ENCODE measurements at regions not wholly inside any gene's neighbourhood (a gene's known extent, or its start where the extent isn't known, plus 50 kb on each side); places are given as distances from the start of the nearest gene placed in this dataset.
A peak's percentile ranks its signal among the peaks of the same experiment; 100 is the strongest.

DNA sequence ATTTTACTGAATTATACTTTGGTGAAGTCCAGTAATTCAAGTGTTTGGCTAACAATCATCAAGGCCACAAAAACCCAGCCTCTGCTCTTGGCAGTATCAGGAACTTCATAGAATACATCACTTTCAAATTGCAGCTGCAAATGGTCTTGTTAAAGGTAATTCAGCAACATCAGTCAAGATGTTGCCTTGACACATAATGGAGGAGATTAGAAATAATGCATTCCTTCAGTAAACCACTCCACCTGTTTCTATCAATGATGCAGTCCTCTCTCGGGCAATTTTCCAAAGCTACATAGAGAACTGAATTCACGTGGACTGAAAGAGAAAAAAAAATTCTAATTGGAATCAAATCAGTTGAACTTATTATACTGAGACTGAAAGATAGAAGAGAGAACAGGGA, 279.3 kb downstream of the VGLL3 start:
- DNase-seq, result no peak

DNA sequence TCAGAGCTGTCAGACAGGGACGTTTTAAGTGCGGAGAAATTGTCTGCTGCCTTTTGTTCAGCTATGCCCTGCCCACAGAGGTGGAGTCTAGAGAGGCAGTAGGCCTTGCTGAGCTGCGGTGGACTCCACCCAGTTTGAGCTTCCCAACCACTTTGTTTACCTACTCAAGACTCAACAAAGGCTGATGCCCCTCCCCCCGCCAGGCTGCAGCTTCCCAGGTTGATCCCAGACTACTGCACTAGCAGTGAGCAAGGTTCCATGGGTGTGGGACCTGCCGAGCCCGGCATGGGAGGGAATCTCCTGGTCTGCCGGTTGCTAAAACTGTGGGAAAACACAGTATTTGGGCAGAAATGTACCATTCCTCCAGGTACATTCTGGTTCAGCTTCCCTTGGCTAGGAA, 282.1 kb downstream of the VGLL3 start:
- no peak for DNase-seq

DNA sequence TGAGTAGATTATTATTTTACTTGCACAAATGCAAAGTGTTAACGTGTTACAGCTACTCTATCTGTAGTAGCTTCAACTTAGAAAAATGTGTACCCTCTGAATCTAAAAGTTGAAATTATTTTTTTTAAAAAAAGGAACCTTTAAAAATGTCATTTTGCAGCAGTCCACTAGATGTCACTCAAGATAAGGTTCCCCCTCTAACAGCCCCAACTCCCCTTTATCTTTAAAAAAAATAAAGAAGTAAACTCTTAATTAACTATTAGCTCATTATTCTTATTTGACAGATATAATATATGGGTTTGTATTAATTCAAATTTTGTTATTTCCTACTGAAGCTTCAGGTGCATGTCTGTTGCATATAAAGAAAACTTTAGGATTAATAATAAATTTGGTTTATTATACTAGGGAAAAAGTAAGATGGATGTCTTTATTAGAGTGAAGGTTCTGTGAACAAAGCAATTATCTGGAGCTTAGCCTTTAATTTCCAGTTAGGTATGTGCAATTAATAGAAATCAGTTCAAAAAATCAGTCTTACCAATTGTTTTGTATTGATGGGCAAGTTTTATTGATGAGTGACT, 288.5 kb downstream of the VGLL3 start:
- DNase-seq, result peak; percentile 9

DNA sequence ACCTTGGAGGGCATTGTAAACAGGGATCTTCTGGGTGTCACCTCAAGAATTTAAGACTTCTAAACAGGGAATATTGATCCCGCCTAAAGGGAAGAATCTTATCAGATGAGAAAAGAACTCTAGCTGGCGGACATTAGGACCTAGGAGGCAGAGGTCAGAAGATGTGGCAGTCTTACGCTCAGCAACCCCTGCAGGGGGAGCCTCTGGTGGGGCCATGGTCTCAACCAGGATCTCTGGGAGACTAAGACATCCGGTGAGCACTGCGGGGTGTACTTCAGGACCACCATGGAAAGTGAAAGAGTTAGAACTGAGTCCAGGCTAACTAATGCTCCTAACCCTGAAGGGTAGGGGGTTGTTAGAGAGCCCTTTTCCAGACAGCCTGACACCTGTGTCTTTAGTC, 295.2 kb downstream of the VGLL3 start:
- DNase-seq, result peak; percentile 62

GRCh38 chr3:86673991-86674390, 317.0 kb downstream of the VGLL3 start:
- DNase-seq, result no peak

DNA sequence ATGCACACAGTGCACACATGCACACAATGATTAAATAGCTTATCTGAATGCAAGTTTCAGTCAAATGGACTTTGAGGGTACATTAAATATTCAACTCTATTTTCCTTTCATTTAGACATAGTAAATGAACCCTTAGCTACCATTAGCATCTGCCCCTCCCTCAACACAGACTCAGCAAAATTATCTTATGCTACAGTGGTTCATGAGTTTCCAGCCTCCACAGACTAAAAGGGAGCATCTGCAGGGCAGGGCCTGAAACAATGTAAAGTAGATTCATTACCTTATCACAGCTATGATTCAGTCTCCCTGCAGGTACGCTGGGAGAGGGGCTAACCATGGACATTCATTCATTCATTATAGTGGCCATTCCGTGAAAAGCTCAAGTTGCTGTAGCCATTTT, 329.1 kb downstream of the VGLL3 start:
- no peak for DNase-seq

DNA sequence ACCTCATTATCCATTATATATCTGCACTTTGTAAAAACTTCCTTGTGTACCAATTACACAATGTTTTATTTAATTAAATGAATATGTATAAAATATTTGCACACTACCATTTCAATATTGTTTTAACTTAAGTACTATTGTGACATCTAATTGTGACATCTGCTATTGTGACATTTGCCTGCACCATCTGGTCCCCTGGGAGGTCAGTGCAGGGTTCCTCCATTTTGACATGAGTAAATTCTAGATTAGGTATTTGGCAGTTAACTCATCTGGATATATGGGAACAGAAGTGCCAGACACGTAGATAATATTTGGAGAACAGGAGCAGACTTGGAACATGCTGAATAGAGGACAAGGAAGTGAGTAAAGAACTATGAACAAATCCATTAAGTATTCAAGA, 332.1 kb downstream of the VGLL3 start:
- DNase-seq, result no peak

DNA sequence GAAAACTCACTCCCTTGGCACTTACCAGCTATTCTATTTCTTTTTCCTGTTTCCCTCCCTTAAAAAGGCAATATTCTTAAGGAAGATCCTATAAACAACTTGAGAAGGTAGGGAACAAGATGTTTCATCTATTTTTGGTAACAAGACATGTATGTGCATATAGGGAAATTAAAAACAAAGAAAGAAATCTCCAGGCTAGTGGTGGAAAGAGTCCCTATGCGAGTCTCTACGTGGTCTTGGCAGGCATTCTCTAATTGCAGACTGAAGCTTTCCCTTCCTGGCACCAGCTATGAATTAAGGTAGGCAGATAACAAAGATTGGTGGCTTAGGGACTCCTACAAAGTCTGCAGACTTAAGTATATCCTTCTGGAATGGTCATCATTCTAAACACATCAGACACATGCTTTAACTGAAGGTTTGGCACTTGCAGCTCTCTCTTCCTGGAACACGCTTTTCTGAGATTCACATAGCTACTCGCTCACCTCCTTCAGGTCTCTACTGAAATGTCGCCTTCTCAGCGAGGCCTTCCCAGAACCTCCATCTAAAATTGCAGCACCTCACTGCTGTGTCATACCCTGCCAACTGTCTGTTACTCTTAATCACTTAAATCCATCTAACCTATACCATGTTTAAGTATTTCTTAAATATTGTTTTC, 336.0 kb downstream of the VGLL3 start:
- DNase-seq, result no peak

GRCh38 chr3:86653661-86654205, 337.2 kb downstream of the VGLL3 start:
- DNase-seq, result no peak

GRCh38 chr3:86648087-86648486, 342.9 kb downstream of the VGLL3 start:
- no peak for DNase-seq

GRCh38 chr3:86645756-86646155, 345.2 kb downstream of the VGLL3 start:
- no peak for DNase-seq

GRCh38 chr3:86634361-86634760, 356.6 kb downstream of the VGLL3 start:
- no peak for DNase-seq

DNA sequence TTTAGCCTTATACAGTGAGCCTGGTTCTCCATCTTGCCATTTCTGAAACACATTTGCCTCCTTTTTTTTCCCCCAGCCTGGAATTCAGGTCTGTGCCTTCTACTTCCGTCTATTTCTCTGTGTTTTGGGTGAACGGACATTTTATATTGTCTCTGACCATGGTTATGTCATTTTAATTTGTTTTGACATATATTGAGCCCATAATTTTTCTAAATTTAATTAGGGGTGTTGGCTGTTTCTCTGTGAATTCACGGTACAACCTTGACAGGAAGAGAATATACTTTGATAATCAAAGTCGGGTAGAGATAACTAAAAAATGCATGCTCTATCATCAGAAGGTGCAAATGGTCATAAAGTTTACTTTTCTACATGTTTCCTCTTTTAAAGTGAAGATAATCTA, 361.4 kb downstream of the VGLL3 start:
- no peak for DNase-seq

GRCh38 chr3:86624192-86624591, 366.8 kb downstream of the VGLL3 start:
- DNase-seq, result no peak

DNA sequence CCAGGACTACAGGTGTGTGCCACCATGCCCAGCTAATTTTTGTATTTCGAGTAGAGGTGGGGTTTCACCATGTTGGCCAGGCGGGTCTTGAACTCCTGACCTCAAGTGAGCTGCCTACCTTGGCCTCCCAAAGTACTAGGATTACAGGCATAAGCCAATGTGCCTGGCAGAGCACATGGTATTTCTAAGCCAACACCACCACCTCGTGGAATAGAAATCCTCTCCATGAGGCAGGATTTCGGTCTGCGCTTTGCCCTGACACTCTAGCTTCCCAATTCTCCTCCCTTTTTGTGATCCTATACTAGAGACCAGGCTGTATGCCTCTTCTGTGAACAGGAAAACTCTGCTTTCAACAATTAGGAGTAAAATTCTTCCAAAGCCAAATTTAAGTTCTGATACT, 372.2 kb downstream of the VGLL3 start:
- DNase-seq, result no peak

DNA sequence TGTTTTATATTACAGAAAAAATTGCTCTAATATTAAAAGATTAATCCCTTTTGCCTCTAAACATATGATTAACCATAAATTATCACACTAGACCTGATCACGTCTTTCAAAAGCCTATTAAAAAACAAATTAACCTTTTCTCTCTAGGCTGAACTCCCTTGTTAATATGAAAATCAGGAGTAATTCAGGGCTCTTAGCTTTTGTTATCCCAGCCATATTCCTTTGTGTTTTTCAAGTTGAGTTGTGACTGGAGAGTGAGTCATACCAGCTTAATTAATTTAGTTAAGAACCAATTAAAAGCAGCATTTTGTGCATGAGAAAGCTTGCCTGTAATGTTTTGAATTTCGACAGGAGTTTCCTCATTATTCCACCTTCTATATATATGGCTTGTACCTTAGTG, 385.8 kb downstream of the VGLL3 start:
- DNase-seq, result no peak

GRCh38 chr3:86595696-86596095, 395.3 kb downstream of the VGLL3 start:
- DNase-seq, result no peak

DNA sequence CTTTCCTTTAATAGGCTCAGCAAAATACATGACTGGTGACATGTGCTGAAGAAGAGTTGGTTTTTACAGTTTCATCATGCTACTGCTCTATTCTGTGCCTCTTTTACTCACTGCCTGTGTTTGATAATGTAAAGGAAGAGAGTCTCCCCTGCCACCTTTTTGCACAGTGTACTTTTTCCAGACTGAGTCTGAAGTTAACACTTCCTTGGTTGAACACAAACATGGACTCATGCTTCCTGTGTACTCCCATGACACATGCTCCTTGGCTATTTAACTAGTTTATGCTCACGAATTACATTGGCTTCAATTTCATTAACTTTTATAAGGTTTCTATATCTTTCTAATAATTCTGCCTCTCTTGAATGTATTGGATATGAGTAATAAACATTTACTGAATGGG, 396.1 kb downstream of the VGLL3 start:
- DNase-seq, result no peak

DNA sequence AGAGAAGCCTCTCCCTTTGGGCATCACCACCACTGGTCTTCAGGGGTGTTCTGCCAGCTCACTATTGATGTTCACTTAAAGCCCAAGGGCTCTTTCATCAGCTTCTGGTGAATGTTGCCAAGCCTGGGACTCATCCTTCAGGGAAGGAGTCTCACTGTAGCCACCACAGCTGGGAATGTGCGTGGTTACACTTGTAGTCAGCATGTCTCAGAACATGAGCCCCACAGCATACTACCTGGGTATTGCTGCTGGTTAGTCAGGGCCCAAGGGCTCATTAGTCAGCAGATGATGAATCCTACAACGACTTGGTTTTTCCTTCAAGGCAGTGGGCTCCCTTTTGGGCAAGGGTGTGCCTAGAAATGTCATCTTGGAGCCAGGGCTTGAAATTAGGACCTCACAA, 412.9 kb downstream of the VGLL3 start:
- DNase-seq, result no peak

GRCh38 chr3:86563400-86563970, 427.5 kb downstream of the VGLL3 start:
- DNase-seq, result peak; percentile 56

GRCh38 chr3:86562090-86562489, 428.9 kb downstream of the VGLL3 start:
- no peak for DNase-seq

GRCh38 chr3:86561215-86561614, 429.7 kb downstream of the VGLL3 start:
- DNase-seq, result no peak

- no peak for DNase-seq
These were observed 436.6 kb downstream of the VGLL3 start for GRCh38 chr3:86554383-86554782.

GRCh38 chr3:86547692-86548091, 443.3 kb downstream of the VGLL3 start:
- peak; percentile 15 for DNase-seq

GRCh38 chr3:86537171-86537570, 453.8 kb downstream of the VGLL3 start:
- no peak for DNase-seq

All from NCI-H146 (cell line).